ENCODE measurements at regions not wholly inside any gene's neighbourhood (a gene's known extent, or its start where the extent isn't known, plus 50 kb on each side); places are given as distances from the start of the nearest gene placed in this dataset.

- TF ChIP-seq PREB (CRISPR knock-in tag; IDR thresholded peaks at IDR 0.05) (no peak), ZNF444 (CRISPR knock-in tag; IDR thresholded peaks at IDR 0.05) (no peak), MYBL2 (IDR thresholded peaks at IDR 0.05; ENCODE audit: low read depth) (no peak), MYBL2 (CRISPR knock-in tag; IDR thresholded peaks at IDR 0.05; ENCODE audit: borderline replicate concordance) (no peak), KDM1A (IDR thresholded peaks at IDR 0.05) (no peak), JUN (IDR thresholded peaks at IDR 0.05; ENCODE audit: borderline replicate concordance, low read depth, low read length) (no peak), JUN (CRISPR knock-in tag; IDR thresholded peaks at IDR 0.05; ENCODE audit: borderline replicate concordance) (no peak), SMARCB1 (IDR thresholded peaks at IDR 0.05; ENCODE audit: insufficient read length, low read depth) (no peak)
Observed at GRCh38 chr2:118502106-118502505, 345.3 kb downstream of the EN1 start (continued).

GRCh38 chr2:118498943-118499342 lies 348.5 kb downstream of the EN1 start:
- BruUV-seq (replicated peaks), result no TSS peak
- ATAC-seq, result no peak
- H3K9me1 ChIP-seq (ENCODE audit: control insufficient read depth, insufficient read depth, low read length), result no peaks in the 10 kb centered on the region
- no peak for FAIRE-seq
- ChIA-PET CTCF (ENCODE audit: low intra/inter-chr PET ratio) (no interaction called here), POLR2A (interaction anchor here (0.6 kb wide), 1 partner anchor 10 kb away, joined by 4 read pairs; no protein-coding TSS in a partner anchor)
- H3K27ac ChIP-seq (ENCODE audit: extremely low read depth, low read depth, low read length), result no peak overlapping the region
- in situ Hi-C loops (cut with MboI) (no loop called here), intact Hi-C loops (cut with micrococcal nuclease) (no loop called here)
- no peak overlapping the region for H2AFZ ChIP-seq (ENCODE audit: low read depth, low read length)
- no peaks in the 10 kb centered on the region for H3K9me3 ChIP-seq (replicated peaks; ENCODE audit: control insufficient read depth, insufficient read depth, low read depth, low read length)
- H3K9ac ChIP-seq (ENCODE audit: insufficient read depth in 1 of 2, low read depth in 2 of 2, low read length in 2 of 2), result no peak overlapping the region
- no peaks in the 10 kb centered on the region for H3K36me3 ChIP-seq (ENCODE audit: control insufficient read depth, insufficient read depth, low read length)
- H3K27me3 ChIP-seq (ENCODE audit: control insufficient read depth in 2 of 2, insufficient read depth in 2 of 2, low read length in 2 of 2), result peaks cover 0 to 4% of the 10 kb centered on the region in 2 experiments; a peak in 3 of 5 replicates
- H3K79me2 ChIP-seq (ENCODE audit: control insufficient read depth, insufficient read depth, low read length), result no peaks in the 10 kb centered on the region
- H3K4me2 ChIP-seq (ENCODE audit: insufficient read depth, low read length), result no peak overlapping the region
- no peaks in the 10 kb centered on the region for H4K20me1 ChIP-seq (replicated peaks; ENCODE audit: control insufficient read depth, insufficient read depth, low read length)
- no peaks in the 10 kb centered on the region for H3K4me1 ChIP-seq (replicated peaks in 1 of 2; ENCODE audit: control insufficient read depth in 2 of 2, insufficient read depth in 2 of 2, low read length in 2 of 2)
- no peak for DNase-seq (ENCODE audit: extremely low read depth in 1 of 4, low spot score in 3 of 4)
- no peak overlapping the region for H3K4me3 ChIP-seq
- TF ChIP-seq TFAM (CRISPR knock-in tag; conservative IDR thresholded peaks at IDR 0.05) (no peak), E2F1 (CRISPR knock-in tag; IDR thresholded peaks at IDR 0.05) (no peak), E2F5 (CRISPR knock-in tag; IDR thresholded peaks at IDR 0.05) (no peak), NFRKB (IDR thresholded peaks at IDR 0.05; ENCODE audit: low read depth) (no peak), SRSF3 (IDR thresholded peaks at IDR 0.05; ENCODE audit: insufficient read depth, low read length) (no peak), TAF1 (IDR thresholded peaks at IDR 0.05; ENCODE audit: control insufficient read depth, extremely low read depth, insufficient read depth, low read length, severe bottlenecking) (no peak), SIX5 (IDR thresholded peaks at IDR 0.05; ENCODE audit: borderline replicate concordance in 1 of 2, insufficient read depth in 1 of 2, low read depth in 1 of 2, low read length in 2 of 2) (no peak), SOX6 (IDR thresholded peaks at IDR 0.05) (no peak), ZNF324 (CRISPR knock-in tag; IDR thresholded peaks at IDR 0.05) (no peak), ZNF77 (CRISPR knock-in tag; IDR thresholded peaks at IDR 0.05) (no peak), EZH2 (IDR thresholded peaks at IDR 0.05; ENCODE audit: borderline replicate concordance, low read depth, low read length) (no peak), PHB (CRISPR knock-in tag; IDR thresholded peaks at IDR 0.05) (no peak)

Measured in K562 (cell line).